Mesendoderm (in vitro differentiated cells): ENCODE measurements at regions not wholly inside any gene's neighbourhood (a gene's known extent, or its start where the extent isn't known, plus 50 kb on each side); places are given as distances from the start of the nearest gene placed in this dataset.

Source experiments
- DNase-seq: peaks from one replicate; pipeline ENCODE4 v3.0.0; 2013
- H2AK5ac ChIP-seq: 2 replicates; pipeline ENCODE4 v1.6.1; 2013; ENCODE audit warnings: low read length, inconsistent platforms
- H2BK120ac ChIP-seq: 2 replicates; pipeline ENCODE4 v1.6.1; 2013; ENCODE audit warnings: low read depth, mild to moderate bottlenecking, low read length, moderate library complexity, mixed read lengths
- H2BK15ac ChIP-seq: replicated peaks from 2 replicates; pipeline ENCODE4 v1.6.1; 2013; ENCODE audit warnings: low read depth, mild to moderate bottlenecking, moderate library complexity
- H2BK5ac ChIP-seq: 2 replicates; pipeline ENCODE4 v1.6.1; 2013; ENCODE audit warnings: low read length, inconsistent platforms
- H3K18ac ChIP-seq: 2 replicates; pipeline ENCODE4 v1.6.1; 2013; ENCODE audit warnings: mild to moderate bottlenecking, low read length, mixed read lengths
- H3K23ac ChIP-seq: one replicate; pipeline ENCODE4 v1.6.1; 2013; ENCODE audit warnings: low read length
- H3K27ac ChIP-seq: 2 replicates; pipeline ENCODE4 v1.5.1; 2013; ENCODE audit warnings: low read depth, mild to moderate bottlenecking, inconsistent platforms, low read length, moderate library complexity
- H3K27me3 ChIP-seq: 2 replicates; pipeline ENCODE4 v1.6.1; 2013; ENCODE audit warnings: low read length, control low read depth, mild to moderate bottlenecking, inconsistent platforms; ENCODE audit not compliant: insufficient read depth, poor library complexity
- H3K36me3 ChIP-seq: 2 replicates; pipeline ENCODE4 v1.6.1; 2013; ENCODE audit warnings: low read length, inconsistent platforms; ENCODE audit not compliant: control insufficient read depth, insufficient read depth
- H3K4ac ChIP-seq: one replicate; pipeline ENCODE4 v1.6.1; 2013; ENCODE audit warnings: low read depth, mild to moderate bottlenecking, low read length, moderate library complexity
- H3K4me1 ChIP-seq: 2 replicates; pipeline ENCODE4 v1.6.1; 2013; ENCODE audit warnings: low read depth, low read length, inconsistent platforms; ENCODE audit not compliant: control insufficient read depth
- H3K4me2 ChIP-seq: 2 replicates; pipeline ENCODE4 v1.6.1; 2013; ENCODE audit warnings: low read length
- H3K4me3 ChIP-seq: 2 replicates; pipeline ENCODE4 v1.5.1; 2013; ENCODE audit warnings: mild to moderate bottlenecking, low read length
- H3K56ac ChIP-seq: one replicate; pipeline ENCODE4 v1.6.1; 2013; ENCODE audit warnings: low read length
- H3K79me1 ChIP-seq: 2 replicates; pipeline ENCODE4 v1.6.1; 2013; ENCODE audit warnings: low read length, inconsistent platforms
- H3K79me2 ChIP-seq: 2 replicates; pipeline ENCODE4 v1.6.1; 2013; ENCODE audit warnings: mild to moderate bottlenecking, low read length; ENCODE audit not compliant: control insufficient read depth, insufficient read depth
- H3K9ac ChIP-seq: 2 replicates; pipeline ENCODE4 v1.6.1; 2013; ENCODE audit warnings: low read length, inconsistent platforms
- H4K5ac ChIP-seq: one replicate; pipeline ENCODE4 v1.6.1; 2013; ENCODE audit warnings: low read length
- H4K8ac ChIP-seq: one replicate; pipeline ENCODE4 v1.6.1; 2013; ENCODE audit warnings: low read depth, mild to moderate bottlenecking, control low read depth, low read length, moderate library complexity
- WGBS: extraction: QIAGEN DNeasy Blood & Tissue Kit; methylation state at CpG from one replicate; pipeline ENCODE4 v1.1.7; 2013; ENCODE audit warnings: low lambda C conversion rate, missing lambda C conversion rate; ENCODE audit not compliant: insufficient coverage; ENCODE audit errors: extremely low coverage; 5-methylcytosine and 5-hydroxymethylcytosine counted together

- Histone ChIP-seq H3K4me3 (no peak overlapping the region), H2BK15ac (no peak overlapping the region)
- WGBS, result no CpG with 5 or more reads among the region's 2 CpGs
Measured at GRCh38 chr1:218693599-218693998, 348.5 kb downstream of the TGFB2 start.

GRCh38 chr1:218694085-218694484 is 348.9 kb downstream of the TGFB2 start:
- no peaks in the 10 kb centered on the region for H3K27me3 ChIP-seq
- H2BK120ac ChIP-seq, result no peak overlapping the region
- no peak overlapping the region for H2BK5ac ChIP-seq
- H2AK5ac ChIP-seq, result no peak overlapping the region
- H3K4me3 ChIP-seq, result no peak overlapping the region
- no peak overlapping the region for H3K27ac ChIP-seq
- WGBS, result 100% methylated on average over 2 of the region's 3 CpGs
- H4K5ac ChIP-seq, result no peak overlapping the region
- no peaks in the 10 kb centered on the region for H3K4me1 ChIP-seq
- H3K36me3 ChIP-seq, result no peaks in the 10 kb centered on the region
- H3K18ac ChIP-seq, result no peak overlapping the region
- H4K8ac ChIP-seq, result no peak overlapping the region
- no peak overlapping the region for H3K4me2 ChIP-seq
- H3K79me2 ChIP-seq, result no peaks in the 10 kb centered on the region
- no peak for DNase-seq
- no peak overlapping the region for H3K4ac ChIP-seq
- H3K56ac ChIP-seq, result no peak overlapping the region
- no peaks in the 10 kb centered on the region for H3K79me1 ChIP-seq
- H3K23ac ChIP-seq, result no peak overlapping the region
- H2BK15ac ChIP-seq, result no peak overlapping the region
- H3K9ac ChIP-seq, result no peak overlapping the region

More at GRCh38 chr1:218693599-218693998, 348.5 kb downstream of the TGFB2 start:
- no peak overlapping the region for H3K23ac ChIP-seq
- no peak for DNase-seq
- no peak overlapping the region for H4K8ac ChIP-seq
- H2BK5ac ChIP-seq, result no peak overlapping the region
- H2AK5ac ChIP-seq, result no peak overlapping the region
- no peak overlapping the region for H3K4ac ChIP-seq
- no peaks in the 10 kb centered on the region for H3K36me3 ChIP-seq
- H3K27ac ChIP-seq, result no peak overlapping the region
- no peaks in the 10 kb centered on the region for H3K4me1 ChIP-seq
- H3K18ac ChIP-seq, result no peak overlapping the region
- no peak overlapping the region for H4K5ac ChIP-seq
- H2BK120ac ChIP-seq, result no peak overlapping the region
- H3K79me1 ChIP-seq, result no peaks in the 10 kb centered on the region
- no peaks in the 10 kb centered on the region for H3K79me2 ChIP-seq
- no peaks in the 10 kb centered on the region for H3K27me3 ChIP-seq
- H3K4me2 ChIP-seq, result no peak overlapping the region
- H3K56ac ChIP-seq, result no peak overlapping the region
- no peak overlapping the region for H3K9ac ChIP-seq

GRCh38 chr1:218694636-218695035 is 349.5 kb downstream of the TGFB2 start:
- Histone ChIP-seq H3K79me1 (no peaks in the 10 kb centered on the region), H3K36me3 (no peaks in the 10 kb centered on the region), H2BK5ac (no peak overlapping the region), H4K5ac (no peak overlapping the region), H3K4me1 (no peaks in the 10 kb centered on the region), H3K18ac (no peak overlapping the region), H3K9ac (no peak overlapping the region), H3K27ac (no peak overlapping the region), H3K4ac (no peak overlapping the region), H3K23ac (no peak overlapping the region), H3K4me2 (no peak overlapping the region), H2BK120ac (no peak overlapping the region), H3K27me3 (no peaks in the 10 kb centered on the region), H3K79me2 (no peaks in the 10 kb centered on the region), H2AK5ac (no peak overlapping the region), H4K8ac (no peak overlapping the region), H2BK15ac (no peak overlapping the region), H3K56ac (no peak overlapping the region), H3K4me3 (no peak overlapping the region)
- WGBS, result no CpG with 5 or more reads among the region's 1 CpG
- no peak for DNase-seq

- no peak overlapping the region for H4K8ac ChIP-seq
- H3K56ac ChIP-seq, result no peak overlapping the region
- H2AK5ac ChIP-seq, result no peak overlapping the region
- DNase-seq, result no peak
- no peak overlapping the region for H2BK5ac ChIP-seq
- no peak overlapping the region for H3K23ac ChIP-seq
- no peak overlapping the region for H3K4ac ChIP-seq
- H3K4me2 ChIP-seq, result no peak overlapping the region
- H2BK15ac ChIP-seq, result no peak overlapping the region
- H3K27me3 ChIP-seq, result no peaks in the 10 kb centered on the region
- no CpG with 5 or more reads among the region's 4 CpGs for WGBS
- H3K36me3 ChIP-seq, result no peaks in the 10 kb centered on the region
- no peak overlapping the region for H4K5ac ChIP-seq
- no peak overlapping the region for H3K4me3 ChIP-seq
- no peaks in the 10 kb centered on the region for H3K79me1 ChIP-seq
- no peak overlapping the region for H3K18ac ChIP-seq
- H3K9ac ChIP-seq, result no peak overlapping the region
- H3K27ac ChIP-seq, result no peak overlapping the region
- H3K4me1 ChIP-seq, result no peaks in the 10 kb centered on the region
- no peaks in the 10 kb centered on the region for H3K79me2 ChIP-seq
- no peak overlapping the region for H2BK120ac ChIP-seq
Measured at GRCh38 chr1:218695525-218695924, 350.4 kb downstream of the TGFB2 start.

- H3K79me1 ChIP-seq, result no peaks in the 10 kb centered on the region
- H3K79me2 ChIP-seq, result no peaks in the 10 kb centered on the region
- no peak overlapping the region for H3K4ac ChIP-seq
- no peak overlapping the region for H2BK5ac ChIP-seq
- no peak for DNase-seq
- no peak overlapping the region for H3K4me2 ChIP-seq
- no peak overlapping the region for H3K9ac ChIP-seq
- no peak overlapping the region for H2AK5ac ChIP-seq
- no peak overlapping the region for H3K27ac ChIP-seq
- H3K18ac ChIP-seq, result no peak overlapping the region
- no peaks in the 10 kb centered on the region for H3K4me1 ChIP-seq
- H4K5ac ChIP-seq, result no peak overlapping the region
- H3K27me3 ChIP-seq, result no peaks in the 10 kb centered on the region
- H3K56ac ChIP-seq, result no peak overlapping the region
- H3K4me3 ChIP-seq, result no peak overlapping the region
- H3K36me3 ChIP-seq, result no peaks in the 10 kb centered on the region
- H4K8ac ChIP-seq, result no peak overlapping the region
- H2BK15ac ChIP-seq, result no peak overlapping the region
- no peak overlapping the region for H2BK120ac ChIP-seq
- no peak overlapping the region for H3K23ac ChIP-seq
Measured at GRCh38 chr1:218698141-218698540, 353.0 kb downstream of the TGFB2 start.

GRCh38 chr1:218699421-218699820 is 354.3 kb downstream of the TGFB2 start:
- H3K56ac ChIP-seq, result no peak overlapping the region
- H4K5ac ChIP-seq, result no peak overlapping the region
- no peak overlapping the region for H3K23ac ChIP-seq
- H4K8ac ChIP-seq, result no peak overlapping the region
- H3K27me3 ChIP-seq, result no peaks in the 10 kb centered on the region
- DNase-seq, result no peak
- H3K27ac ChIP-seq, result no peak overlapping the region
- H2BK120ac ChIP-seq, result no peak overlapping the region
- no peaks in the 10 kb centered on the region for H3K36me3 ChIP-seq
- H3K4me3 ChIP-seq, result no peak overlapping the region
- no peaks in the 10 kb centered on the region for H3K79me2 ChIP-seq
- no peak overlapping the region for H2AK5ac ChIP-seq
- WGBS, result no CpG with 5 or more reads among the region's 3 CpGs
- H3K4me1 ChIP-seq, result no peaks in the 10 kb centered on the region
- H3K4me2 ChIP-seq, result no peak overlapping the region
- no peak overlapping the region for H2BK5ac ChIP-seq
- no peaks in the 10 kb centered on the region for H3K79me1 ChIP-seq
- H3K9ac ChIP-seq, result no peak overlapping the region
- H3K18ac ChIP-seq, result no peak overlapping the region
- no peak overlapping the region for H3K4ac ChIP-seq
- no peak overlapping the region for H2BK15ac ChIP-seq
